Right lobe of liver (tissue), 6 donors: ENCODE measurements at regions not wholly inside any gene's neighbourhood (a gene's known extent, or its start where the extent isn't known, plus 50 kb on each side); places are given as distances from the start of the nearest gene placed in this dataset.

Experiments
- ATAC-seq, 4 donors: fragments of 200-7000 bp; cut with Tn5 transposase; one replicate each; pipeline ENCODE4 v1.9.1; 2020; ENCODE audit warnings: mild to moderate bottlenecking in 4 of 4, moderate library complexity in 4 of 4
- DNase-seq, 3 donors: peaks; one replicate each; pipeline ENCODE4 v3.0.0-alpha.2; 2020
- H3K27ac ChIP-seq, 3 donors: fragments of 200-600 bp; one replicate each; pipeline ENCODE4 v1.8.0; 2022
- H3K27me3 ChIP-seq, 2 donors: fragments of 200-600 bp; one replicate each; pipeline ENCODE4 v1.8.0; 2022
- H3K36me3 ChIP-seq, 4 donors: fragments of 200-600 bp; sonication (generic) in 1 of 4; one replicate each; pipeline versions ENCODE4 v1.5.1 to v1.8.0; 2017 to 2022; ENCODE audit warnings: control low read depth in 1 of 4
- H3K4me1 ChIP-seq, 4 donors: fragments of 200-600 bp; sonication (generic) in 1 of 4; one replicate each; pipeline versions ENCODE4 v1.5.1 to v1.8.0; 2017 to 2022; ENCODE audit warnings: control low read depth in 1 of 4
- H3K4me3 ChIP-seq, 3 donors: fragments of 200-600 bp; one replicate each; pipeline ENCODE4 v1.8.0; 2022
- H3K9me3 ChIP-seq, 4 donors: fragments of 200-600 bp; sonication (generic) in 1 of 4; one replicate each; pipeline versions ENCODE4 v1.5.1 to v1.8.0; 2017 to 2022; ENCODE audit warnings: control low read depth in 1 of 4
- CTCF ChIP-seq, 4 donors: fragments of 200-600 bp in 3 of 4; fragments of 450-650 bp in 1 of 4; IDR thresholded peaks; one replicate each; pipeline versions ENCODE4 v1.5.1 to v1.8.0; 2016 to 2022; ENCODE audit warnings: antibody characterized with exemption in 4 of 4, mild to moderate bottlenecking in 2 of 4
- POLR2A ChIP-seq: fragments of 450-650 bp; IDR thresholded peaks from one replicate; pipeline ENCODE4 v1.6.1; 2017; ENCODE audit warnings: antibody characterized with exemption, mild to moderate bottlenecking
- WGBS: methylation state at CpG from one replicate; pipeline ENCODE4 v1.1.6; 2018; ENCODE audit warnings: low coverage, low lambda C conversion rate; ENCODE audit not compliant: insufficient coverage; ENCODE audit errors: missing lambda C conversion rate; 5-methylcytosine and 5-hydroxymethylcytosine counted together
- intact Hi-C, 2 donors: fragments of 100-400 bp; cut with DNase I; formaldehyde crosslinking; loops; one replicate each; pipeline versions ENCODE4 v1.11.2 to v1.14.1; 2022
- donor health status: DM: no; HTN: yes; CAD: no.
- donor health status: DM: no; HTN: no; CAD: no.
- donor health status: DM: no; HTN: no; CAD: no.
- donor health status: DM: no; HTN: yes; CAD: no.
- donor health status: DM: no; HTN: yes; CAD: no.

GRCh38 chr4:160818571-160818970 is 1345.2 kb downstream of the FSTL5 start:
- intact Hi-C loops, result no loop called here
- WGBS, result 62% methylated on average over 1 of the region's 1 CpG

GRCh38 chr4:160819791-160820190 is 1344.0 kb downstream of the FSTL5 start:
- H3K4me1 ChIP-seq, result no peaks in the 10 kb centered on the region
- intact Hi-C loops, result no loop called here
- no peaks in the 10 kb centered on the region for H3K36me3 ChIP-seq
- H3K27me3 ChIP-seq, result no peaks in the 10 kb centered on the region
- no peak for ATAC-seq
- WGBS, result 44% methylated on average over 3 of the region's 3 CpGs
- H3K9me3 ChIP-seq, result no peaks in the 10 kb centered on the region
- no peak overlapping the region for H3K27ac ChIP-seq
- no peak overlapping the region for H3K4me3 ChIP-seq
- no peak for TF ChIP-seq CTCF (IDR thresholded peaks at IDR 0.05)
- no peak for TF ChIP-seq POLR2A
- DNase-seq, result no peak

More at GRCh38 chr4:160818571-160818970, 1345.2 kb downstream of the FSTL5 start:
- H3K27ac ChIP-seq, result no peak overlapping the region
- no peak overlapping the region for H3K4me3 ChIP-seq
- TF ChIP-seq POLR2A (no peak), CTCF (IDR thresholded peaks at IDR 0.05) (no peak)
- H3K27me3 ChIP-seq, result no peaks in the 10 kb centered on the region
- DNase-seq (no peak), ATAC-seq (no peak)
- H3K9me3 ChIP-seq, result no peaks in the 10 kb centered on the region
- no peaks in the 10 kb centered on the region for H3K4me1 ChIP-seq
- no peaks in the 10 kb centered on the region for H3K36me3 ChIP-seq

GRCh38 chr4:160824481-160824880 is 1339.3 kb downstream of the FSTL5 start:
- intact Hi-C loops, result no loop called here
- H3K4me3 ChIP-seq, result no peak overlapping the region
- H3K9me3 ChIP-seq, result no peaks in the 10 kb centered on the region
- TF ChIP-seq POLR2A, result no peak
- no peak for TF ChIP-seq CTCF (IDR thresholded peaks at IDR 0.05)
- 36% methylated on average over 2 of the region's 2 CpGs for WGBS
- no peak overlapping the region for H3K27ac ChIP-seq
- H3K4me1 ChIP-seq, result no peaks in the 10 kb centered on the region
- no peak for ATAC-seq
- H3K36me3 ChIP-seq, result no peaks in the 10 kb centered on the region
- H3K27me3 ChIP-seq, result no peaks in the 10 kb centered on the region
- DNase-seq, result no peak

GRCh38 chr4:160825644-160826338 is 1338.0 kb downstream of the FSTL5 start:
- no peak overlapping the region for H3K27ac ChIP-seq

More at GRCh38 chr4:160825644-160826338, 1338.0 kb downstream of the FSTL5 start:
- ATAC-seq, result no peak
- 47% methylated on average over 5 of the region's 8 CpGs for WGBS
- no peak for DNase-seq
- intact Hi-C loops, result no loop called here
- TF ChIP-seq CTCF (IDR thresholded peaks at IDR 0.05), result no peak
- Histone ChIP-seq H3K4me3 (no peak overlapping the region), H3K27me3 (no peaks in the 10 kb centered on the region), H3K9me3 (no peaks in the 10 kb centered on the region), H3K4me1 (no peaks in the 10 kb centered on the region), H3K36me3 (no peaks in the 10 kb centered on the region)
